ENCODE measurements at regions not wholly inside any gene's neighbourhood (a gene's known extent, or its start where the extent isn't known, plus 50 kb on each side); places are given as distances from the start of the nearest gene placed in this dataset.

GRCh38 chrX:110425222-110426154, 66.8 kb downstream of the RTL9 start:
- TF ChIP-seq, protein P1, sequence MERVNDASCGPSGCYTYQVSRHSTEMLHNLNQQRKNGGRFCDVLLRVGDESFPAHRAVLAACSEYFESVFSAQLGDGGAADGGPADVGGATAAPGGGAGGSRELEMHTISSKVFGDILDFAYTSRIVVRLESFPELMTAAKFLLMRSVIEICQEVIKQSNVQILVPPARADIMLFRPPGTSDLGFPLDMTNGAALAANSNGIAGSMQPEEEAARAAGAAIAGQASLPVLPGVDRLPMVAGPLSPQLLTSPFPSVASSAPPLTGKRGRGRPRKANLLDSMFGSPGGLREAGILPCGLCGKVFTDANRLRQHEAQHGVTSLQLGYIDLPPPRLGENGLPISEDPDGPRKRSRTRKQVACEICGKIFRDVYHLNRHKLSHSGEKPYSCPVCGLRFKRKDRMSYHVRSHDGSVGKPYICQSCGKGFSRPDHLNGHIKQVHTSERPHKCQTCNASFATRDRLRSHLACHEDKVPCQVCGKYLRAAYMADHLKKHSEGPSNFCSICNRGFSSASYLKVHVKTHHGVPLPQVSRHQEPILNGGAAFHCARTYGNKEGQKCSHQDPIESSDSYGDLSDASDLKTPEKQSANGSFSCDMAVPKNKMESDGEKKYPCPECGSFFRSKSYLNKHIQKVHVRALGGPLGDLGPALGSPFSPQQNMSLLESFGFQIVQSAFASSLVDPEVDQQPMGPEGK (CRISPR knock-in tag; IDR thresholded peaks at IDR 0.05; ENCODE audit: borderline replicate concordance) = no peak
- TF ChIP-seq, protein P2, sequence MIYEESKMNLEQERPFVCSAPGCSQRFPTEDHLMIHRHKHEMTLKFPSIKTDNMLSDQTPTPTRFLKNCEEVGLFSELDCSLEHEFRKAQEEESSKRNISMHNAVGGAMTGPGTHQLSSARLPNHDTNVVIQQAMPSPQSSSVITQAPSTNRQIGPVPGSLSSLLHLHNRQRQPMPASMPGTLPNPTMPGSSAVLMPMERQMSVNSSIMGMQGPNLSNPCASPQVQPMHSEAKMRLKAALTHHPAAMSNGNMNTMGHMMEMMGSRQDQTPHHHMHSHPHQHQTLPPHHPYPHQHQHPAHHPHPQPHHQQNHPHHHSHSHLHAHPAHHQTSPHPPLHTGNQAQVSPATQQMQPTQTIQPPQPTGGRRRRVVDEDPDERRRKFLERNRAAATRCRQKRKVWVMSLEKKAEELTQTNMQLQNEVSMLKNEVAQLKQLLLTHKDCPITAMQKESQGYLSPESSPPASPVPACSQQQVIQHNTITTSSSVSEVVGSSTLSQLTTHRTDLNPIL (CRISPR knock-in tag; IDR thresholded peaks at IDR 0.05; ENCODE audit: low read depth) = no peak
- TF ChIP-seq ZNF565 (CRISPR knock-in tag; conservative IDR thresholded peaks at IDR 0.05; ENCODE audit: low read depth) = no peak
- TF ChIP-seq GLIS3 (CRISPR knock-in tag; IDR thresholded peaks at IDR 0.05) = no peak
- no peak for TF ChIP-seq BACH2 (CRISPR knock-in tag; IDR thresholded peaks at IDR 0.05; ENCODE audit: borderline replicate concordance)
- TF ChIP-seq ZFP3 (CRISPR knock-in tag; IDR thresholded peaks at IDR 0.05) = no peak
- TF ChIP-seq OSR1 (CRISPR knock-in tag; IDR thresholded peaks at IDR 0.05) = no peak
